Tibial nerve (tissue), 3 donors: ENCODE measurements at regions not wholly inside any gene's neighbourhood (a gene's known extent, or its start where the extent isn't known, plus 50 kb on each side); places are given as distances from the start of the nearest gene placed in this dataset.

ENCODE experiments used
- CTCF ChIP-seq, 5 experiments: fragments of 200-600 bp in 3 of 5; fragments of 450-650 bp in 2 of 5; sonication (generic) in 3 of 5; IDR thresholded peaks; one replicate each; pipeline ENCODE4 v1.5.1; 2016 to 2019; ENCODE audit warnings: antibody characterized with exemption in 5 of 5, mild to moderate bottlenecking in 3 of 5, moderate library complexity in 2 of 5
- POLR2A ChIP-seq, 2 donors: fragments of 450-650 bp; IDR thresholded peaks; one replicate each; pipeline ENCODE4 v1.6.1; 2017; ENCODE audit warnings: antibody characterized with exemption in 2 of 2, mild to moderate bottlenecking in 2 of 2, moderate library complexity in 2 of 2

- TF ChIP-seq POLR2A (IDR thresholded peaks at IDR 0.05) (no peak), CTCF (IDR thresholded peaks at IDR 0.05) (no peak)
These were observed 108.7 kb upstream of the ATL2 start for GRCh38 chr2:38485734-38486133.
